WTC11 (cell line): ENCODE measurements at regions not wholly inside any gene's neighbourhood (a gene's known extent, or its start where the extent isn't known, plus 50 kb on each side); places are given as distances from the start of the nearest gene placed in this dataset.

Experiments
- ATAC-seq: fragments of 200-7000 bp; cut with Tn5 transposase; 2 replicates; pipeline ENCODE4 v1.10.0; 2021; ENCODE audit warnings: mild to moderate bottlenecking, moderate library complexity
- CTCF ChIA-PET: fragments of 300-600 bp; sonication (Branson Sonifier 250); formaldehyde crosslinking; loops from one replicate; lab custom pipeline; 2021; ENCODE audit warnings: antibody characterized with exemption; lab: Charles Lee
- POLR2A ChIA-PET: fragments of 350-600 bp; sonication (Branson Sonifier 250); formaldehyde crosslinking; loops from one replicate; lab custom pipeline; 2021; ENCODE audit warnings: antibody characterized with exemption; lab: Charles Lee
- DNase-seq: peaks from one replicate; pipeline ENCODE4 v3.0.0; 2021; ENCODE audit warnings: low spot score
- H3K27ac Mint-ChIP-seq: 2 replicates; pipeline ENCODE4 v1.8.0; 2021; ENCODE audit warnings: mixed read lengths
- H3K27me3 Mint-ChIP-seq: 2 replicates; pipeline ENCODE4 v1.8.0; 2021; ENCODE audit warnings: low read depth, mild to moderate bottlenecking, moderate library complexity, mixed read lengths
- H3K36me3 Mint-ChIP-seq: 2 replicates; pipeline ENCODE4 v1.8.0; 2021; ENCODE audit warnings: mixed read lengths
- H3K4me1 Mint-ChIP-seq: 2 replicates; pipeline ENCODE4 v1.8.0; 2022; ENCODE audit warnings: mixed read lengths
- H3K4me3 Mint-ChIP-seq: 2 replicates; pipeline ENCODE4 v1.8.0; 2021; ENCODE audit warnings: mild to moderate bottlenecking, moderate library complexity, mixed read lengths
- H3K9me3 Mint-ChIP-seq: 2 replicates; pipeline ENCODE4 v1.8.0; 2021; ENCODE audit warnings: mixed read lengths
- ETV6 ChIP-seq: sonication (generic); formaldehyde crosslinking; IDR thresholded peaks from 2 replicates; pipeline ENCODE4 v1.8.1; 2022; ENCODE audit warnings: mild to moderate bottlenecking, missing genetic modification reagents
- GTF2I ChIP-seq: fragments of 250-450 bp; sonication (Bioruptor Pico); conservative IDR thresholded peaks from 2 replicates; pipeline ENCODE4 v1.4.0; 2021; ENCODE audit warnings: mild to moderate bottlenecking
- HMGA2 ChIP-seq: fragments of 250-450 bp; sonication (Bioruptor Pico); IDR thresholded peaks from 2 replicates; pipeline ENCODE4 v1.4.0; 2021; ENCODE audit warnings: mild to moderate bottlenecking, moderate library complexity
- MYBL2 ChIP-seq: sonication (generic); formaldehyde crosslinking; IDR thresholded peaks from 2 replicates; pipeline ENCODE4 v1.8.1; 2023; ENCODE audit warnings: mild to moderate bottlenecking, moderate library complexity, missing genetic modification reagents
- NFYB ChIP-seq: sonication (generic); formaldehyde crosslinking; conservative IDR thresholded peaks from 2 replicates; pipeline ENCODE4 v1.8.0; 2022; ENCODE audit warnings: low read depth, missing genetic modification reagents
- TEAD1 ChIP-seq: sonication (generic); formaldehyde crosslinking; IDR thresholded peaks from 2 replicates; pipeline ENCODE4 v1.8.0; 2022; ENCODE audit warnings: mild to moderate bottlenecking, missing genetic modification reagents
- ZBTB21 ChIP-seq: sonication (generic); formaldehyde crosslinking; IDR thresholded peaks from 2 replicates; pipeline ENCODE4 v1.8.1; 2023; ENCODE audit warnings: mild to moderate bottlenecking, missing genetic modification reagents, borderline replicate concordance
- ZNF138 ChIP-seq: sonication (generic); formaldehyde crosslinking; conservative IDR thresholded peaks from 2 replicates; pipeline ENCODE4 v1.8.1; 2022; ENCODE audit warnings: mild to moderate bottlenecking, moderate library complexity, missing genetic modification reagents
- ZNF423 ChIP-seq: fragments of 250-450 bp; sonication (Bioruptor Pico); IDR thresholded peaks from 2 replicates; pipeline ENCODE4 v2.1.2; 2022; ENCODE audit warnings: mild to moderate bottlenecking, moderate library complexity
- TF ChIP-seq, protein P1 (sequence below): sonication (generic); formaldehyde crosslinking; IDR thresholded peaks from 2 replicates; pipeline ENCODE4 v1.8.0; 2023; ENCODE audit warnings: missing genetic modification reagents, mild to moderate bottlenecking, borderline replicate concordance
- TF ChIP-seq, protein P2 (sequence below): sonication (generic); formaldehyde crosslinking; IDR thresholded peaks from 2 replicates; pipeline ENCODE4 v1.8.1; 2022; ENCODE audit warnings: missing genetic modification reagents, borderline replicate concordance
- TF ChIP-seq, protein P3 (sequence below): sonication (generic); formaldehyde crosslinking; IDR thresholded peaks from 2 replicates; pipeline ENCODE4 v1.8.1; 2023; ENCODE audit warnings: mild to moderate bottlenecking, missing genetic modification reagents, borderline replicate concordance
- TF ChIP-seq, protein P4 (sequence below): sonication (generic); formaldehyde crosslinking; IDR thresholded peaks from 2 replicates; pipeline ENCODE4 v1.8.0; 2023; ENCODE audit warnings: missing genetic modification reagents
- TF ChIP-seq, protein P5 (sequence below): fragments of 250-450 bp; sonication (Bioruptor Pico); IDR thresholded peaks from 2 replicates; pipeline ENCODE4 v1.9.0; 2021; ENCODE audit warnings: moderate library complexity, mild to moderate bottlenecking, inconsistent platforms, borderline replicate concordance

DNA sequence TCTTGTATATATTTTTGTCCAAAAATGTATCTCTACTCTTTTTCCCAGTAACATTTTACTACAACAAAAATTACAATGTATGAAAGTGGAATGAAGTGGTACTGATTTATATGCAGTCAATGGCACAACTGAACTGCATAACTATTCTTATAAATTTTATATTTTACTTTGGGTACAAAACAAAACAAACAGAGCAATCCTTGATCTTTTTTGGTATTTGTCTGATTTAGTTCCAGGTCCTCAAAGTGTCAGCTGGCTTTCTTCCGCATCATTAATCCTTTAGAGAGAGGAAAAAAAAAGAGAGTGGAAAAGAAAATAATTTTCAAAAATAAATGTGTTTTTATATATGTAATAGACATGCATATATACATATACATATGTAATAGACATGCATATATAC, 252.4 kb upstream of the SLIT2 start (continued):
- no peak for TF ChIP-seq MYBL2 (CRISPR knock-in tag)
- TF ChIP-seq TEAD1: no peak

DNA sequence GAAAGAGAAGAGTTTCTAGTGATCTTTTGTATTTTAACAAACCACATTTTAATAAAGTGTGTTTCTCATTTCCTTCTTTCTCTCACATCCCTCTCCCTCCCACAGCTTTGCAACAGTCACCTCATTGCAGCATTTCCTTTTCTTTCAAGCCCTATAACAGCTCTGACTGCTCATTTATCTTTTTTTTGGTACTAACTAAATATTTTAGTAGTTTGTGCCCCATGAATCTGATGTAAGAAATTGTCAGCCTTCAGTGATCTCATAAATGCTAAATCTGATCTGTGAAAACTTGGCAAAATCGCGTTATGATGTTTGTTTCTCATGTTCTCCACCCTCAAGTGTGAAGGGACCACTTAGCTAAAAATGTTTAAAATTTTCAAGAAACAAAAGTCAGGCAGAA, 258.5 kb upstream of the SLIT2 start:
- H3K9me3 Mint-ChIP-seq: no peaks in the 10 kb centered on the region
- H3K36me3 Mint-ChIP-seq: no peaks in the 10 kb centered on the region
- no peak overlapping the region for H3K4me3 Mint-ChIP-seq
- no peaks in the 10 kb centered on the region for H3K4me1 Mint-ChIP-seq
- DNase-seq (no peak), ATAC-seq (no peak)
- CTCF ChIA-PET: no interaction called here
- TF ChIP-seq ZNF138: no peak
- TF ChIP-seq HMGA2 (CRISPR knock-in tag): no peak
- TF ChIP-seq, protein P1, sequence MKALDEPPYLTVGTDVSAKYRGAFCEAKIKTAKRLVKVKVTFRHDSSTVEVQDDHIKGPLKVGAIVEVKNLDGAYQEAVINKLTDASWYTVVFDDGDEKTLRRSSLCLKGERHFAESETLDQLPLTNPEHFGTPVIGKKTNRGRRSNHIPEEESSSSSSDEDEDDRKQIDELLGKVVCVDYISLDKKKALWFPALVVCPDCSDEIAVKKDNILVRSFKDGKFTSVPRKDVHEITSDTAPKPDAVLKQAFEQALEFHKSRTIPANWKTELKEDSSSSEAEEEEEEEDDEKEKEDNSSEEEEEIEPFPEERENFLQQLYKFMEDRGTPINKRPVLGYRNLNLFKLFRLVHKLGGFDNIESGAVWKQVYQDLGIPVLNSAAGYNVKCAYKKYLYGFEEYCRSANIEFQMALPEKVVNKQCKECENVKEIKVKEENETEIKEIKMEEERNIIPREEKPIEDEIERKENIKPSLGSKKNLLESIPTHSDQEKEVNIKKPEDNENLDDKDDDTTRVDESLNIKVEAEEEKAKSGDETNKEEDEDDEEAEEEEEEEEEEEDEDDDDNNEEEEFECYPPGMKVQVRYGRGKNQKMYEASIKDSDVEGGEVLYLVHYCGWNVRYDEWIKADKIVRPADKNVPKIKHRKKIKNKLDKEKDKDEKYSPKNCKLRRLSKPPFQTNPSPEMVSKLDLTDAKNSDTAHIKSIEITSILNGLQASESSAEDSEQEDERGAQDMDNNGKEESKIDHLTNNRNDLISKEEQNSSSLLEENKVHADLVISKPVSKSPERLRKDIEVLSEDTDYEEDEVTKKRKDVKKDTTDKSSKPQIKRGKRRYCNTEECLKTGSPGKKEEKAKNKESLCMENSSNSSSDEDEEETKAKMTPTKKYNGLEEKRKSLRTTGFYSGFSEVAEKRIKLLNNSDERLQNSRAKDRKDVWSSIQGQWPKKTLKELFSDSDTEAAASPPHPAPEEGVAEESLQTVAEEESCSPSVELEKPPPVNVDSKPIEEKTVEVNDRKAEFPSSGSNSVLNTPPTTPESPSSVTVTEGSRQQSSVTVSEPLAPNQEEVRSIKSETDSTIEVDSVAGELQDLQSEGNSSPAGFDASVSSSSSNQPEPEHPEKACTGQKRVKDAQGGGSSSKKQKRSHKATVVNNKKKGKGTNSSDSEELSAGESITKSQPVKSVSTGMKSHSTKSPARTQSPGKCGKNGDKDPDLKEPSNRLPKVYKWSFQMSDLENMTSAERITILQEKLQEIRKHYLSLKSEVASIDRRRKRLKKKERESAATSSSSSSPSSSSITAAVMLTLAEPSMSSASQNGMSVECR (CRISPR knock-in tag): no peak
- TF ChIP-seq, protein P2, sequence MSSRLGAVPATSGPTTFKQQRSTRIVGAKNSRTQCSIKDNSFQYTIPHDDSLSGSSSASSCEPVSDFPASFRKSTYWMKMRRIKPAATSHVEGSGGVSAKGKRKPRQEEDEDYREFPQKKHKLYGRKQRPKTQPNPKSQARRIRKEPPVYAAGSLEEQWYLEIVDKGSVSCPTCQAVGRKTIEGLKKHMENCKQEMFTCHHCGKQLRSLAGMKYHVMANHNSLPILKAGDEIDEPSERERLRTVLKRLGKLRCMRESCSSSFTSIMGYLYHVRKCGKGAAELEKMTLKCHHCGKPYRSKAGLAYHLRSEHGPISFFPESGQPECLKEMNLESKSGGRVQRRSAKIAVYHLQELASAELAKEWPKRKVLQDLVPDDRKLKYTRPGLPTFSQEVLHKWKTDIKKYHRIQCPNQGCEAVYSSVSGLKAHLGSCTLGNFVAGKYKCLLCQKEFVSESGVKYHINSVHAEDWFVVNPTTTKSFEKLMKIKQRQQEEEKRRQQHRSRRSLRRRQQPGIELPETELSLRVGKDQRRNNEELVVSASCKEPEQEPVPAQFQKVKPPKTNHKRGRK (CRISPR knock-in tag): no peak
- no peak for TF ChIP-seq ZNF423 (CRISPR knock-in tag)
- TF ChIP-seq GTF2I (CRISPR knock-in tag): no peak
- TF ChIP-seq ETV6 (CRISPR knock-in tag): no peak
- TF ChIP-seq, protein P3, sequence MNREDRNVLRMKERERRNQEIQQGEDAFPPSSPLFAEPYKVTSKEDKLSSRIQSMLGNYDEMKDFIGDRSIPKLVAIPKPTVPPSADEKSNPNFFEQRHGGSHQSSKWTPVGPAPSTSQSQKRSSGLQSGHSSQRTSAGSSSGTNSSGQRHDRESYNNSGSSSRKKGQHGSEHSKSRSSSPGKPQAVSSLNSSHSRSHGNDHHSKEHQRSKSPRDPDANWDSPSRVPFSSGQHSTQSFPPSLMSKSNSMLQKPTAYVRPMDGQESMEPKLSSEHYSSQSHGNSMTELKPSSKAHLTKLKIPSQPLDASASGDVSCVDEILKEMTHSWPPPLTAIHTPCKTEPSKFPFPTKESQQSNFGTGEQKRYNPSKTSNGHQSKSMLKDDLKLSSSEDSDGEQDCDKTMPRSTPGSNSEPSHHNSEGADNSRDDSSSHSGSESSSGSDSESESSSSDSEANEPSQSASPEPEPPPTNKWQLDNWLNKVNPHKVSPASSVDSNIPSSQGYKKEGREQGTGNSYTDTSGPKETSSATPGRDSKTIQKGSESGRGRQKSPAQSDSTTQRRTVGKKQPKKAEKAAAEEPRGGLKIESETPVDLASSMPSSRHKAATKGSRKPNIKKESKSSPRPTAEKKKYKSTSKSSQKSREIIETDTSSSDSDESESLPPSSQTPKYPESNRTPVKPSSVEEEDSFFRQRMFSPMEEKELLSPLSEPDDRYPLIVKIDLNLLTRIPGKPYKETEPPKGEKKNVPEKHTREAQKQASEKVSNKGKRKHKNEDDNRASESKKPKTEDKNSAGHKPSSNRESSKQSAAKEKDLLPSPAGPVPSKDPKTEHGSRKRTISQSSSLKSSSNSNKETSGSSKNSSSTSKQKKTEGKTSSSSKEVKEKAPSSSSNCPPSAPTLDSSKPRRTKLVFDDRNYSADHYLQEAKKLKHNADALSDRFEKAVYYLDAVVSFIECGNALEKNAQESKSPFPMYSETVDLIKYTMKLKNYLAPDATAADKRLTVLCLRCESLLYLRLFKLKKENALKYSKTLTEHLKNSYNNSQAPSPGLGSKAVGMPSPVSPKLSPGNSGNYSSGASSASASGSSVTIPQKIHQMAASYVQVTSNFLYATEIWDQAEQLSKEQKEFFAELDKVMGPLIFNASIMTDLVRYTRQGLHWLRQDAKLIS (CRISPR knock-in tag): no peak
- TF ChIP-seq, protein P4, sequence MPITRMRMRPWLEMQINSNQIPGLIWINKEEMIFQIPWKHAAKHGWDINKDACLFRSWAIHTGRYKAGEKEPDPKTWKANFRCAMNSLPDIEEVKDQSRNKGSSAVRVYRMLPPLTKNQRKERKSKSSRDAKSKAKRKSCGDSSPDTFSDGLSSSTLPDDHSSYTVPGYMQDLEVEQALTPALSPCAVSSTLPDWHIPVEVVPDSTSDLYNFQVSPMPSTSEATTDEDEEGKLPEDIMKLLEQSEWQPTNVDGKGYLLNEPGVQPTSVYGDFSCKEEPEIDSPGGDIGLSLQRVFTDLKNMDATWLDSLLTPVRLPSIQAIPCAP (CRISPR knock-in tag): no peak
- TF ChIP-seq, protein P5, sequence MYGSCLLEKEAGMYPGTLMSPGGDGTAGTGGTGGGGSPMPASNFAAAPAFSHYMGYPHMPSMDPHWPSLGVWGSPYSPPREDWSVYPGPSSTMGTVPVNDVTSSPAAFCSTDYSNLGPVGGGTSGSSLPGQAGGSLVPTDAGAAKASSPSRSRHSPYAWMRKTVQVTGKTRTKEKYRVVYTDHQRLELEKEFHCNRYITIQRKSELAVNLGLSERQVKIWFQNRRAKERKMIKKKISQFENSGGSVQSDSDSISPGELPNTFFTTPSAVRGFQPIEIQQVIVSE: no peak
- no peak for TF ChIP-seq NFYB (CRISPR knock-in tag)
- TF ChIP-seq ZBTB21 (CRISPR knock-in tag): no peak
- H3K27ac Mint-ChIP-seq: no peak overlapping the region
- POLR2A ChIA-PET: no interaction called here
- no peaks in the 10 kb centered on the region for H3K27me3 Mint-ChIP-seq
